Endothelial cell of umbilical vein (primary cell): ENCODE measurements at regions not wholly inside any gene's neighbourhood (a gene's known extent, or its start where the extent isn't known, plus 50 kb on each side); places are given as distances from the start of the nearest gene placed in this dataset.

Source experiments
- BruUV-seq: library from RNA; stranded (reverse); fragments of 400-500 nt; replicated peaks from 2 replicates; lab custom pipeline; 2021; lab: Mats Ljungman, UMichigan
- CTCF ChIA-PET: fragments of 300-600, 350-600 bp; sonication (Branson Sonifier 250); formaldehyde crosslinking; loops from one replicate; lab custom pipeline; 2021; ENCODE audit warnings: antibody characterized with exemption, inconsistent platforms; lab: Charles Lee
- POLR2A ChIA-PET: fragments of 300-600, 350-600 bp; sonication (Branson Sonifier 250); formaldehyde crosslinking; loops from one replicate; lab custom pipeline; 2021; ENCODE audit warnings: antibody characterized with exemption, inconsistent platforms; lab: Charles Lee
- DNase-seq: peaks from one replicate; pipeline ENCODE4 v3.0.0-alpha.2; 2011; ENCODE audit warnings: low read depth, low spot score
- FAIRE-seq: peaks from 2 replicates; lab custom pipeline; 2011; peaks lifted over from hg19 to GRCh38; lab: Jason Lieb, UNC
- H2AFZ ChIP-seq: 2 replicates; pipeline ENCODE4 v1.6.0; 2012; ENCODE audit warnings: low read depth, low read length, control low read depth, inconsistent platforms
- H3K27ac ChIP-seq: 2 replicates; pipeline ENCODE4 v1.5.1; 2011; ENCODE audit warnings: low read depth, mild to moderate bottlenecking, control low read depth, low read length, moderate library complexity; ENCODE audit not compliant: insufficient read depth
- H3K27me3 ChIP-seq, 2 experiments: 2 replicates each; pipeline versions ENCODE4 v1.6.0 to v1.6.1; 2011; ENCODE audit warnings: low read length in 2 of 2, mixed read lengths in 1 of 2; ENCODE audit not compliant: control insufficient read depth in 2 of 2, insufficient read depth in 2 of 2
- H3K36me3 ChIP-seq, 2 experiments: 2 replicates in 1 of 2; 3 replicates in 1 of 2; pipeline ENCODE4 v1.5.1; 2011; ENCODE audit warnings: low read length in 2 of 2, mild to moderate bottlenecking in 1 of 2, moderate library complexity in 1 of 2; ENCODE audit not compliant: control insufficient read depth in 2 of 2, insufficient read depth in 2 of 2; ENCODE audit errors: extremely low read depth in 1 of 2
- H3K4me1 ChIP-seq: 3 replicates; pipeline ENCODE4 v1.5.1; 2011; ENCODE audit warnings: mild to moderate bottlenecking, low read length; ENCODE audit not compliant: control insufficient read depth, insufficient read depth; ENCODE audit errors: extremely low read depth
- H3K4me2 ChIP-seq: 2 replicates; pipeline ENCODE4 v1.6.1; 2011; ENCODE audit warnings: low read length, control low read depth, mixed read lengths; ENCODE audit not compliant: insufficient read depth
- H3K4me3 ChIP-seq, 3 experiments: fragments of 200-600 bp in 1 of 3; sonication (generic), shearing (Covaris generic) in 1 of 3; replicated peaks in 1 of 3; 2 replicates each; pipeline ENCODE4 v1.5.1; 2011 to 2016; ENCODE audit warnings: control low read depth in 3 of 3, low read length in 3 of 3, mild to moderate bottlenecking in 2 of 3, inconsistent platforms in 1 of 3, low read depth in 1 of 3, moderate library complexity in 1 of 3; ENCODE audit not compliant: insufficient read depth in 1 of 3
- H3K79me2 ChIP-seq: 2 replicates; pipeline ENCODE4 v1.6.0; 2012; ENCODE audit warnings: low read length, inconsistent platforms; ENCODE audit not compliant: control insufficient read depth, insufficient read depth
- H3K9ac ChIP-seq: replicated peaks from 2 replicates; pipeline ENCODE3; 2011; ENCODE audit warnings: low read length, control low read depth; ENCODE audit not compliant: insufficient read depth; ENCODE audit errors: extremely low read depth
- H3K9me1 ChIP-seq: replicated peaks from 3 replicates; pipeline ENCODE4 v1.6.0; 2011; ENCODE audit warnings: mild to moderate bottlenecking, low read length; ENCODE audit not compliant: control insufficient read depth, insufficient read depth; ENCODE audit errors: extremely low read depth
- H3K9me3 ChIP-seq: replicated peaks from 2 replicates; pipeline ENCODE4 v1.5.1; 2012; ENCODE audit warnings: low read length, inconsistent platforms; ENCODE audit not compliant: control insufficient read depth, insufficient read depth
- H4K20me1 ChIP-seq: replicated peaks from 2 replicates; pipeline ENCODE3; 2011; ENCODE audit warnings: mild to moderate bottlenecking, low read length; ENCODE audit not compliant: control insufficient read depth, insufficient read depth; ENCODE audit errors: extremely low read depth
- EZH2 ChIP-seq: IDR thresholded peaks from 2 replicates; pipeline ENCODE4 v1.6.1; 2012; ENCODE audit warnings: borderline replicate concordance, low read depth, mild to moderate bottlenecking, moderate library complexity, low read length, inconsistent platforms; ENCODE audit not compliant: severe bottlenecking
- FOS ChIP-seq: IDR thresholded peaks from 2 replicates; pipeline ENCODE4 v1.6.1; 2011; ENCODE audit warnings: mild to moderate bottlenecking, low read length, moderate library complexity, borderline replicate concordance; ENCODE audit not compliant: insufficient read depth
- GATA2 ChIP-seq: IDR thresholded peaks from 2 replicates; pipeline ENCODE4 v1.7.0; 2011; ENCODE audit warnings: low read depth, mild to moderate bottlenecking, moderate library complexity, mixed read lengths, low read length; ENCODE audit not compliant: insufficient read length, insufficient read depth
- JUN ChIP-seq: IDR thresholded peaks from 2 replicates; pipeline ENCODE4 v1.6.1; 2011; ENCODE audit warnings: borderline replicate concordance, low read depth; ENCODE audit not compliant: insufficient read length, insufficient read depth
- MYC ChIP-seq: IDR thresholded peaks from one replicate; pipeline ENCODE4 v1.6.1; 2011; ENCODE audit warnings: mild to moderate bottlenecking, low read depth, low read length
- POLR2A ChIP-seq: IDR thresholded peaks from 2 replicates; pipeline ENCODE4 v1.6.1; 2012; ENCODE audit warnings: low read depth, mild to moderate bottlenecking, control low read depth, low read length
- POLR2AphosphoS5 ChIP-seq: IDR thresholded peaks from 2 replicates; pipeline ENCODE4 v1.6.1; 2012; ENCODE audit warnings: low read depth, mild to moderate bottlenecking, control low read depth, low read length, moderate library complexity; ENCODE audit not compliant: insufficient read depth
- dilution Hi-C: fragments of 300-500 bp; cut with MboI; formaldehyde crosslinking; loops from one replicate; pipeline ENCODE4 v1.15.0; 2019; ENCODE audit warnings: low sequenced_read_pairs; ENCODE audit not compliant: extremely low pct_ligation_motif_present
- intact Hi-C: fragments of 100-400 bp; cut with micrococcal nuclease; formaldehyde crosslinking; loops from one replicate; pipeline ENCODE4 v1.10.0; 2022
- TF ChIP-seq, protein P1 (sequence below), 2 donors: IDR thresholded peaks; 1 replicate in 1 of 2; 2 replicates in 1 of 2; pipeline ENCODE4 v1.5.1; 2011; ENCODE audit warnings: low read length in 2 of 2, mild to moderate bottlenecking in 2 of 2, moderate library complexity in 2 of 2, control low read depth in 1 of 2, inconsistent platforms in 1 of 2, low read depth in 1 of 2; ENCODE audit not compliant: insufficient read depth in 1 of 2; ENCODE audit errors: extremely low read depth in 1 of 2
- TF ChIP-seq, protein P2 (sequence below): IDR thresholded peaks from 2 replicates; pipeline ENCODE4 v1.6.1; 2011; ENCODE audit not compliant: insufficient read depth, insufficient read length

DNA sequence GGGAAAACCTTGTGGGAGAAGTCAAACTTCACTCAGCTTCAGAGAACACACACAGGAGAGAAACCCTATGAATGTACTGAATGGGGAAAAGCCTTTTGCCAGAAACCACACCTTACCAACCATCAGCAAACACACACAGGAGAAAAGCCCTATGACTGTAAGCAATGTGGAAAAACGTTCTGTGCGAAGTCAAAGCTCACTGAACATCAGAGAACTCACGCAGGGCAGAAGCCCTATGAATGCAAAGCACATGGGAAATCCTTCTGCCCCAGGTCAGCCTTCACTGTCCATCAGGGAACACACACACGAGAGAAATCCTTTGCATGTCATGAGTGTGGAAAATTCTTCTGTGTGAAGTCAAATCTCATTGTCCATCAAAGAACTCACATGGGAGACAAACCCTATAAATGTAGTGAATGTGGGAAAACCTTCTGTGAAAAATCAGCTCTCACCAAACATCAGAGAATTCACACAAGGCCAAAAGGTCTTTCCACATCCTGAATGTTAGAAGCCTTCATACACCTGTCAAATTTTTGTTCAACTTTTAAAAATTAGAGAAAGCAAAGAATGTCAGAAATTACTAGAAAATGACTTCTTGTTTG lies 199.4 kb downstream of the SMIM20 start:
- intact Hi-C loops = no loop called here
- H3K4me2 ChIP-seq = no peak overlapping the region
- CTCF ChIA-PET = no interaction called here

More for the DNA sequence above, 199.4 kb downstream of the SMIM20 start:
- POLR2A ChIA-PET = no interaction called here
- Histone ChIP-seq H3K27me3 (no peaks in the 10 kb centered on the region), H3K9me1 (no peaks in the 10 kb centered on the region), H3K9me3 (no peaks in the 10 kb centered on the region), H3K4me1 (no peaks in the 10 kb centered on the region), H3K4me3 (no peak overlapping the region), H3K9ac (no peak overlapping the region), H3K27ac (no peak overlapping the region), H2AFZ (no peak overlapping the region), H3K79me2 (no peaks in the 10 kb centered on the region), H3K36me3 (no peaks in the 10 kb centered on the region), H4K20me1 (no peaks in the 10 kb centered on the region)
- no TSS peak for BruUV-seq
- FAIRE-seq (no peak), DNase-seq (no peak)
- no peak for TF ChIP-seq FOS
- TF ChIP-seq, protein P1, sequence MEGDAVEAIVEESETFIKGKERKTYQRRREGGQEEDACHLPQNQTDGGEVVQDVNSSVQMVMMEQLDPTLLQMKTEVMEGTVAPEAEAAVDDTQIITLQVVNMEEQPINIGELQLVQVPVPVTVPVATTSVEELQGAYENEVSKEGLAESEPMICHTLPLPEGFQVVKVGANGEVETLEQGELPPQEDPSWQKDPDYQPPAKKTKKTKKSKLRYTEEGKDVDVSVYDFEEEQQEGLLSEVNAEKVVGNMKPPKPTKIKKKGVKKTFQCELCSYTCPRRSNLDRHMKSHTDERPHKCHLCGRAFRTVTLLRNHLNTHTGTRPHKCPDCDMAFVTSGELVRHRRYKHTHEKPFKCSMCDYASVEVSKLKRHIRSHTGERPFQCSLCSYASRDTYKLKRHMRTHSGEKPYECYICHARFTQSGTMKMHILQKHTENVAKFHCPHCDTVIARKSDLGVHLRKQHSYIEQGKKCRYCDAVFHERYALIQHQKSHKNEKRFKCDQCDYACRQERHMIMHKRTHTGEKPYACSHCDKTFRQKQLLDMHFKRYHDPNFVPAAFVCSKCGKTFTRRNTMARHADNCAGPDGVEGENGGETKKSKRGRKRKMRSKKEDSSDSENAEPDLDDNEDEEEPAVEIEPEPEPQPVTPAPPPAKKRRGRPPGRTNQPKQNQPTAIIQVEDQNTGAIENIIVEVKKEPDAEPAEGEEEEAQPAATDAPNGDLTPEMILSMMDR (IDR thresholded peaks at IDR 0.05; ENCODE audit: extremely low read depth in 1 of 2, insufficient read depth in 1 of 2, low read depth in 1 of 2, low read length in 2 of 2) = no peak
- TF ChIP-seq POLR2A = no peak
- no peak for TF ChIP-seq GATA2
- TF ChIP-seq, protein P2, sequence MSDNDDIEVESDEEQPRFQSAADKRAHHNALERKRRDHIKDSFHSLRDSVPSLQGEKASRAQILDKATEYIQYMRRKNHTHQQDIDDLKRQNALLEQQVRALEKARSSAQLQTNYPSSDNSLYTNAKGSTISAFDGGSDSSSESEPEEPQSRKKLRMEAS = no peak
- no peak for TF ChIP-seq JUN
- TF ChIP-seq POLR2AphosphoS5 = no peak
- no peak for TF ChIP-seq EZH2
- no peak for TF ChIP-seq MYC
- dilution Hi-C loops = no loop called here
